Astrocyte (in vitro differentiated cells and primary cell): ENCODE measurements at regions not wholly inside any gene's neighbourhood (a gene's known extent, or its start where the extent isn't known, plus 50 kb on each side); places are given as distances from the start of the nearest gene placed in this dataset.

Experiments
- DNase-seq: peaks from one replicate; pipeline ENCODE4 v3.0.0-alpha.2; 2010; ENCODE audit warnings: low read depth
- FAIRE-seq: peaks from 2 replicates; lab custom pipeline; 2011; peaks lifted over from hg19 to GRCh38; lab: Jason Lieb, UNC
- H2AFZ ChIP-seq: 2 replicates; pipeline ENCODE4 v1.6.0; 2012; ENCODE audit warnings: low read depth, low read length, inconsistent platforms
- H3K27ac ChIP-seq: 2 replicates; pipeline ENCODE4 v1.5.1; 2011; ENCODE audit warnings: low read depth, low read length, inconsistent platforms
- H3K27me3 ChIP-seq: 2 replicates; pipeline ENCODE4 v1.6.0; 2011; ENCODE audit warnings: low read length, inconsistent platforms; ENCODE audit not compliant: insufficient read depth
- H3K36me3 ChIP-seq: 2 replicates; pipeline ENCODE4 v1.5.1; 2011; ENCODE audit warnings: low read length, inconsistent platforms; ENCODE audit not compliant: insufficient read depth
- H3K4me1 ChIP-seq: 2 replicates; pipeline ENCODE4 v1.5.1; 2011; ENCODE audit warnings: low read length, inconsistent platforms; ENCODE audit not compliant: insufficient read depth
- H3K4me2 ChIP-seq: 2 replicates; pipeline ENCODE4 v1.6.0; 2012; ENCODE audit warnings: low read length, inconsistent platforms
- H3K4me3 ChIP-seq: 2 replicates; pipeline ENCODE4 v1.5.1; 2011; ENCODE audit warnings: low read depth, mild to moderate bottlenecking, low read length, inconsistent platforms; ENCODE audit not compliant: insufficient read depth
- H3K79me2 ChIP-seq: 2 replicates; pipeline ENCODE4 v1.6.0; 2012; ENCODE audit warnings: mild to moderate bottlenecking, low read length, inconsistent platforms; ENCODE audit not compliant: insufficient read depth
- H3K9ac ChIP-seq: 2 replicates; pipeline ENCODE4 v1.6.0; 2012; ENCODE audit warnings: mild to moderate bottlenecking, low read length, inconsistent platforms
- H3K9me3 ChIP-seq: 2 replicates; pipeline ENCODE4 v1.5.1; 2012; ENCODE audit warnings: low read depth, mild to moderate bottlenecking, low read length, inconsistent platforms; ENCODE audit not compliant: insufficient read depth
- H4K20me1 ChIP-seq: 2 replicates; pipeline ENCODE4 v1.6.0; 2012; ENCODE audit warnings: low read length, inconsistent platforms; ENCODE audit not compliant: insufficient read depth
- H3K27ac Mint-ChIP-seq: one replicate; pipeline ENCODE4 v1.8.0; 2021; ENCODE audit warnings: mild to moderate bottlenecking, mixed read lengths; ENCODE audit not compliant: unreplicated experiment
- H3K27me3 Mint-ChIP-seq: one replicate; pipeline ENCODE4 v1.8.0; 2021; ENCODE audit warnings: low read depth, mixed read lengths; ENCODE audit not compliant: unreplicated experiment
- H3K36me3 Mint-ChIP-seq: one replicate; pipeline ENCODE4 v1.8.0; 2021; ENCODE audit warnings: low read depth, mixed read lengths; ENCODE audit not compliant: unreplicated experiment
- H3K4me1 Mint-ChIP-seq: one replicate; pipeline ENCODE4 v1.8.0; 2021; ENCODE audit warnings: low read depth, mixed read lengths; ENCODE audit not compliant: unreplicated experiment
- H3K4me3 Mint-ChIP-seq: one replicate; pipeline ENCODE4 v1.8.0; 2021; ENCODE audit warnings: mild to moderate bottlenecking, moderate library complexity, mixed read lengths; ENCODE audit not compliant: unreplicated experiment
- H3K9me3 Mint-ChIP-seq: one replicate; pipeline ENCODE4 v1.8.0; 2021; ENCODE audit warnings: mild to moderate bottlenecking, mixed read lengths; ENCODE audit not compliant: unreplicated experiment
- CTCF ChIP-seq: IDR thresholded peaks from 2 replicates; pipeline ENCODE4 v1.5.1; 2011; ENCODE audit warnings: low read depth, mild to moderate bottlenecking, inconsistent platforms, low read length, moderate library complexity; ENCODE audit not compliant: insufficient read depth
- EZH2 ChIP-seq: IDR thresholded peaks from 2 replicates; pipeline ENCODE4 v1.6.1; 2012; ENCODE audit warnings: mild to moderate bottlenecking, low read length, inconsistent platforms; ENCODE audit not compliant: insufficient read depth

DNA sequence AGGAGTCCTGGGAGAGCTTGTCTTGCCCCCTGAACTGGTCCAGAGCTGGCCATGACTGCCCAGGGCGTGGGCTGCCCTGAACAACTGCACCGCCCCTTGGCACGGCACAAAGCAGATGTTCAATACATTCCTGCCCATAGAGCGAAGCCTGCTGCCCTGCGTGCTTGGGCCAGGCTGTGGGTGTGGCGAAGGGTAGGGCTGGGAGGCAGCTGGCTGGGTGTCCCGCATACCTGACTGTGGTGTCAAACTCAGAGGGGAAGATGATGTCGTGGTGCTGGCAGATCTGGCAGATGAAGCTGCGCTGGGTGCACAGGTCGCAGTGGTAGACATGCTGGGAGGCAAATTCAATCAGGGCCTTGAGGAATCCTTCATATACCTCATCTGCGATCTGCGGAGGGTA is 124.2 kb upstream of the SMURF2 start:
- no peak overlapping the region for H3K4me3 ChIP-seq
- H3K27me3 Mint-ChIP-seq: no peaks in the 10 kb centered on the region
- no peaks in the 10 kb centered on the region for H3K9me3 ChIP-seq
- H3K36me3 Mint-ChIP-seq: peaks cover 17% of the 10 kb centered on the region
- no peak overlapping the region for H2AFZ ChIP-seq
- no peak overlapping the region for H3K4me2 ChIP-seq
- no peak overlapping the region for H3K9ac ChIP-seq
- H3K36me3 ChIP-seq: no peaks in the 10 kb centered on the region
- H3K27ac ChIP-seq: no peak overlapping the region
- no peak overlapping the region for H3K27ac Mint-ChIP-seq
- no peaks in the 10 kb centered on the region for H3K27me3 ChIP-seq
- TF ChIP-seq CTCF (no peak), EZH2 (no peak)
- no peaks in the 10 kb centered on the region for H4K20me1 ChIP-seq
- peaks cover 6% of the 10 kb centered on the region for H3K4me1 Mint-ChIP-seq
- H3K9me3 Mint-ChIP-seq: no peaks in the 10 kb centered on the region
- no peak for DNase-seq
- no peaks in the 10 kb centered on the region for H3K79me2 ChIP-seq
- peaks cover 6% of the 10 kb centered on the region for H3K4me1 ChIP-seq
- no peak overlapping the region for H3K4me3 Mint-ChIP-seq
- no peak for FAIRE-seq

DNA sequence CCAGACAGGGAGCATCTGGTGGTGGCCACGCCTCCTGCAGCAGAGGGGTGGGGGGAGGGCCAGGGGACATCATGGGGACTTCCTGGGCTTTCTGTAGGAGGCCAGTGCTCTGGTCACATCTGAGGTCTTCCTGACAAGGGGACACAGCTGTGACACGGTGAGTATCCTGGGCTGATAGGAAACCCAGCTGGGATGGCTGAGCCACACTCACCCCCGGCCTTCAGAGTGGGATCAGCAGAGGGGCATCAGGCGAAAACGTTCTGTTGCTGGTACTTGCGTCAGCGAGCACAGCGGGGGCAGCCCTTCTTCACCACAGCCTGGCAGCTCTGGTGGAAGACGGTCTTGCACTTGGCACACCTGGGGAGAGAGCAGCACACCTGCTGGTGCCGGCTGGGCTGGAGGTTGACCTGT is 122.9 kb upstream of the SMURF2 start:
- Histone ChIP-seq H3K9me3 (no peaks in the 10 kb centered on the region), H3K9ac (no peak overlapping the region), H3K27ac (no peak overlapping the region), H2AFZ (no peak overlapping the region), H3K79me2 (no peaks in the 10 kb centered on the region), H3K4me2 (no peak overlapping the region), H3K36me3 (no peaks in the 10 kb centered on the region), H3K27me3 (peaks cover 6% of the 10 kb centered on the region), H3K4me3 (no peak overlapping the region), H3K4me1 (peaks cover 16% of the 10 kb centered on the region), H4K20me1 (no peaks in the 10 kb centered on the region)
- no peaks in the 10 kb centered on the region for H3K9me3 Mint-ChIP-seq
- TF ChIP-seq EZH2 (no peak), CTCF (no peak)
- no peak for DNase-seq
- no peak for FAIRE-seq
- peaks cover under 1% of the 10 kb centered on the region for H3K27me3 Mint-ChIP-seq
- peaks cover 6% of the 10 kb centered on the region for H3K4me1 Mint-ChIP-seq
- H3K4me3 Mint-ChIP-seq: no peak overlapping the region
- H3K27ac Mint-ChIP-seq: no peak overlapping the region
- peaks cover 17% of the 10 kb centered on the region for H3K36me3 Mint-ChIP-seq

GRCh38 chr17:64784353-64785010 is 122.4 kb upstream of the SMURF2 start:
- Mint-ChIP-seq H3K9me3 (no peaks in the 10 kb centered on the region), H3K27me3 (peaks cover 5% of the 10 kb centered on the region), H3K27ac (no peak overlapping the region), H3K4me3 (no peak overlapping the region), H3K36me3 (peaks cover 17% of the 10 kb centered on the region), H3K4me1 (peaks cover 8% of the 10 kb centered on the region)
- no peak overlapping the region for H3K27ac ChIP-seq
- no peaks in the 10 kb centered on the region for H3K79me2 ChIP-seq
- no peaks in the 10 kb centered on the region for H3K9me3 ChIP-seq
- no peak overlapping the region for H3K4me2 ChIP-seq
- DNase-seq: no peak
- peaks cover 8% of the 10 kb centered on the region for H3K27me3 ChIP-seq
- no peak overlapping the region for H3K4me3 ChIP-seq
- H3K9ac ChIP-seq: no peak overlapping the region
- no peaks in the 10 kb centered on the region for H3K36me3 ChIP-seq
- H4K20me1 ChIP-seq: no peaks in the 10 kb centered on the region
- no peak for FAIRE-seq
- no peak overlapping the region for H2AFZ ChIP-seq
- H3K4me1 ChIP-seq: peaks cover 19% of the 10 kb centered on the region
- TF ChIP-seq EZH2: no peak
- TF ChIP-seq CTCF: no peak
